GM18867 (cell line): ENCODE measurements at regions not wholly inside any gene's neighbourhood (a gene's known extent, or its start where the extent isn't known, plus 50 kb on each side); places are given as distances from the start of the nearest gene placed in this dataset.

Experiments
- ATAC-seq: cut with Tn5 transposase; IDR thresholded peaks from one replicate; pipeline ENCODE4 v1.9.1; 2021; ENCODE audit warnings: mild to moderate bottlenecking, moderate library complexity; ENCODE audit not compliant: unreplicated experiment

- no peak for ATAC-seq
Observed at GRCh38 chr5:86768699-86769202, 151.0 kb downstream of the COX7C start.

GRCh38 chr5:86780018-86780417 is 162.3 kb downstream of the COX7C start:
- no peak for ATAC-seq

- no peak for ATAC-seq
Observed at GRCh38 chr5:86786955-86787354, 169.2 kb downstream of the COX7C start.

- ATAC-seq, result no peak
Observed at GRCh38 chr5:86795659-86796058, 177.9 kb downstream of the COX7C start.

GRCh38 chr5:86797677-86798076 is 179.9 kb downstream of the COX7C start:
- no peak for ATAC-seq

- ATAC-seq, result no peak
Observed at GRCh38 chr5:86806206-86806605, 188.5 kb downstream of the COX7C start.

GRCh38 chr5:86807046-86808031 is 189.6 kb downstream of the COX7C start:
- no peak for ATAC-seq

GRCh38 chr5:86814315-86814714 is 196.6 kb downstream of the COX7C start:
- no peak for ATAC-seq

GRCh38 chr5:86814907-86815306 is 197.2 kb downstream of the COX7C start:
- no peak for ATAC-seq

GRCh38 chr5:86824637-86825036 is 206.9 kb downstream of the COX7C start:
- no peak for ATAC-seq

- ATAC-seq, result no peak
Observed at GRCh38 chr5:86831128-86831527, 213.4 kb downstream of the COX7C start.

GRCh38 chr5:86833868-86834267 is 216.1 kb downstream of the COX7C start:
- ATAC-seq, result no peak

- no peak for ATAC-seq
Observed at GRCh38 chr5:86837610-86838009, 219.9 kb downstream of the COX7C start.

- ATAC-seq, result no peak
Observed at GRCh38 chr5:86838083-86838482, 220.3 kb downstream of the COX7C start.

- no peak for ATAC-seq
Observed at GRCh38 chr5:86841000-86841644, 223.4 kb downstream of the COX7C start.

GRCh38 chr5:86858442-86858841 is 240.7 kb downstream of the COX7C start:
- ATAC-seq, result no peak

- ATAC-seq, result no peak
Observed at GRCh38 chr5:86861512-86861911, 243.8 kb downstream of the COX7C start.

- no peak for ATAC-seq
Observed at GRCh38 chr5:86862093-86862492, 244.4 kb downstream of the COX7C start.

GRCh38 chr5:86864051-86864450 is 246.3 kb downstream of the COX7C start:
- ATAC-seq, result no peak

- no peak for ATAC-seq
Observed at GRCh38 chr5:86865256-86865785, 247.6 kb downstream of the COX7C start.

- ATAC-seq, result no peak
Observed at GRCh38 chr5:86866036-86866435, 248.3 kb downstream of the COX7C start.

GRCh38 chr5:86869268-86869667 is 251.5 kb downstream of the COX7C start:
- peak; percentile 88 for ATAC-seq
